ENCODE measurements at regions not wholly inside any gene's neighbourhood (a gene's known extent, or its start where the extent isn't known, plus 50 kb on each side); places are given as distances from the start of the nearest gene placed in this dataset.
"Not testable (repeated sequence)": the region's sequence is repeated elsewhere in the genome, so short reads cannot be mapped to it uniquely, and the experiment has no call there.

GRCh38 chr18:52220062-52220591 is 119.9 kb upstream of the DCC start:
- DNase-seq, result no peak

- DNase-seq, result no peak
These were observed 117.8 kb upstream of the DCC start for GRCh38 chr18:52222211-52222610.

GRCh38 chr18:52227536-52227935 is 112.5 kb upstream of the DCC start:
- DNase-seq, result no peak

GRCh38 chr18:52228166-52228565 is 111.8 kb upstream of the DCC start:
- no peak for DNase-seq

- no peak for DNase-seq
These were observed 103.9 kb upstream of the DCC start for GRCh38 chr18:52236131-52236530.

- no peak for DNase-seq
These were observed 102.4 kb upstream of the DCC start for GRCh38 chr18:52237551-52237950.

GRCh38 chr18:52242711-52243110 is 97.3 kb upstream of the DCC start:
- no peak for DNase-seq

GRCh38 chr18:52244658-52245057 is 95.3 kb upstream of the DCC start:
- DNase-seq, result no peak

- DNase-seq, result no peak
These were observed 85.6 kb upstream of the DCC start for GRCh38 chr18:52254367-52254766.

- not testable (repeated sequence) for DNase-seq
These were observed 82.6 kb upstream of the DCC start for GRCh38 chr18:52257417-52257816.

- peak in 1 of 2 experiments; percentile 23 for DNase-seq
These were observed 64.2 kb upstream of the DCC start for GRCh38 chr18:52275817-52276216.

- peak in 1 of 2 experiments; percentile 27 for DNase-seq
These were observed 62.2 kb upstream of the DCC start for GRCh38 chr18:52277785-52278184.

- DNase-seq, result no peak
These were observed 61.8 kb upstream of the DCC start for GRCh38 chr18:52278191-52278590.

- DNase-seq, result no peak
These were observed 59.3 kb upstream of the DCC start for GRCh38 chr18:52280702-52281101.

- no peak for DNase-seq
These were observed 56.1 kb upstream of the DCC start for GRCh38 chr18:52283927-52284326.

- no peak for DNase-seq
These were observed 53.3 kb upstream of the DCC start for GRCh38 chr18:52286675-52287074.

GRCh38 chr18:52287151-52287550 is 52.8 kb upstream of the DCC start:
- no peak for DNase-seq

- peak; percentile 13 to 33 for DNase-seq
These were observed 51.5 kb upstream of the DCC start for GRCh38 chr18:52288403-52289004.

GRCh38 chr18:52289392-52289791 is 50.6 kb upstream of the DCC start:
- DNase-seq, result no peak
